IMR-90 (cell line): ENCODE measurements at regions not wholly inside any gene's neighbourhood (a gene's known extent, or its start where the extent isn't known, plus 50 kb on each side); places are given as distances from the start of the nearest gene placed in this dataset.

Experiments used
- ATAC-seq: fragments of 200-7000 bp; cut with Tn5 transposase; 2 replicates; pipeline ENCODE4 v1.9.1; 2020; ENCODE audit warnings: low read depth, mild to moderate bottlenecking, moderate library complexity
- BruUV-seq: library from RNA; stranded (reverse); fragments of 400-500 nt; replicated peaks from 2 replicates; lab custom pipeline; 2021; lab: Mats Ljungman, UMichigan
- CTCF ChIA-PET: fragments of 300-600 bp; formaldehyde crosslinking; extraction: SDS; loops from one replicate; lab custom pipeline; 2021; ENCODE audit warnings: antibody characterized with exemption; lab: Yijun Ruan, JAX
- POLR2A ChIA-PET: fragments of 300-600 bp; sonication (Branson Sonifier 250); formaldehyde crosslinking; loops from one replicate; lab custom pipeline; 2022; ENCODE audit warnings: antibody characterized with exemption; ENCODE audit not compliant: unreplicated experiment; lab: Charles Lee
- DNase-seq: peaks from one replicate; pipeline ENCODE4 v3.0.0; 2013
- H2AFZ ChIP-seq: replicated peaks from 2 replicates; pipeline ENCODE3; 2013; ENCODE audit warnings: low read length, mild to moderate bottlenecking; ENCODE audit not compliant: poor library complexity
- H2AK5ac ChIP-seq: 2 replicates; pipeline ENCODE4 v1.6.1; 2013; ENCODE audit warnings: low read depth, low read length, inconsistent platforms
- H2AK9ac ChIP-seq: replicated peaks from 2 replicates; pipeline ENCODE3; 2013; ENCODE audit warnings: mild to moderate bottlenecking, low read depth, low read length, moderate library complexity; ENCODE audit not compliant: poor library complexity
- H2BK120ac ChIP-seq: 2 replicates; pipeline ENCODE4 v1.6.1; 2013; ENCODE audit warnings: low read depth, low read length, inconsistent platforms
- H2BK15ac ChIP-seq: 3 replicates; pipeline ENCODE4 v1.6.1; 2013; ENCODE audit warnings: low read depth, low read length, inconsistent platforms
- H2BK20ac ChIP-seq: 2 replicates; pipeline ENCODE4 v1.6.1; 2013; ENCODE audit warnings: low read depth, mild to moderate bottlenecking, inconsistent platforms, low read length, moderate library complexity
- H2BK5ac ChIP-seq: 2 replicates; pipeline ENCODE4 v1.6.1; 2013; ENCODE audit warnings: mild to moderate bottlenecking, low read depth, low read length, inconsistent platforms; ENCODE audit not compliant: poor library complexity, severe bottlenecking
- H3K14ac ChIP-seq: replicated peaks from 2 replicates; pipeline ENCODE4 v1.6.1; 2013; ENCODE audit warnings: low read depth, low read length, inconsistent platforms
- H3K18ac ChIP-seq: 2 replicates; pipeline ENCODE4 v1.6.1; 2013; ENCODE audit warnings: low read depth, low read length, control low read depth
- H3K23ac ChIP-seq: 2 replicates; pipeline ENCODE4 v1.6.1; 2013; ENCODE audit warnings: low read depth, low read length, inconsistent platforms
- H3K27ac ChIP-seq: 2 replicates; pipeline ENCODE4 v1.5.1; 2013; ENCODE audit warnings: mild to moderate bottlenecking, control low read depth, low read length; ENCODE audit not compliant: insufficient read depth
- H3K27me3 ChIP-seq: 2 replicates; pipeline ENCODE4 v1.6.1; 2013; ENCODE audit warnings: low read length; ENCODE audit not compliant: control insufficient read depth, insufficient read depth
- H3K36me3 ChIP-seq: 2 replicates; pipeline ENCODE4 v1.6.1; 2013; ENCODE audit warnings: low read length, mixed read lengths; ENCODE audit not compliant: control insufficient read depth, insufficient read depth
- H3K4ac ChIP-seq: 2 replicates; pipeline ENCODE4 v1.6.1; 2013; ENCODE audit warnings: low read depth, low read length, inconsistent platforms
- H3K4me1 ChIP-seq: 2 replicates; pipeline ENCODE4 v1.6.1; 2013; ENCODE audit warnings: low read length, mixed read lengths; ENCODE audit not compliant: control insufficient read depth, insufficient read depth
- H3K4me2 ChIP-seq: 2 replicates; pipeline ENCODE4 v1.6.1; 2013; ENCODE audit warnings: low read depth, mild to moderate bottlenecking, control low read depth, low read length, moderate library complexity
- H3K4me3 ChIP-seq: 2 replicates; pipeline ENCODE4 v1.5.1; 2013; ENCODE audit warnings: low read depth, mild to moderate bottlenecking, control low read depth, low read length, moderate library complexity; ENCODE audit not compliant: insufficient read depth
- H3K56ac ChIP-seq: 2 replicates; pipeline ENCODE4 v1.6.1; 2013; ENCODE audit warnings: low read length, inconsistent platforms; ENCODE audit not compliant: insufficient read depth; ENCODE audit errors: extremely low read depth
- H3K79me1 ChIP-seq, 2 experiments: 2 replicates each; pipeline ENCODE4 v1.6.1; 2013; ENCODE audit warnings: low read length in 2 of 2, inconsistent platforms in 1 of 2, low read depth in 1 of 2
- H3K9ac ChIP-seq: 2 replicates; pipeline ENCODE4 v1.6.1; 2013; ENCODE audit warnings: low read depth, low read length, control low read depth
- H3K9me1 ChIP-seq: 2 replicates; pipeline ENCODE4 v1.6.1; 2013; ENCODE audit warnings: low read length, inconsistent platforms; ENCODE audit not compliant: insufficient read depth
- H3K9me3 ChIP-seq: 2 replicates; pipeline ENCODE4 v1.6.1; 2013; ENCODE audit warnings: low read length; ENCODE audit not compliant: control insufficient read depth, insufficient read depth
- H4K20me1 ChIP-seq: 2 replicates; pipeline ENCODE4 v1.6.1; 2013; ENCODE audit warnings: low read length, inconsistent platforms; ENCODE audit not compliant: insufficient read depth
- H4K5ac ChIP-seq: 2 replicates; pipeline ENCODE4 v1.6.1; 2013; ENCODE audit warnings: mild to moderate bottlenecking, low read depth, low read length, control low read depth
- H4K8ac ChIP-seq, 2 experiments: 2 replicates each; pipeline ENCODE4 v1.6.1; 2013; ENCODE audit warnings: low read depth in 2 of 2, low read length in 2 of 2, control low read depth in 1 of 2, inconsistent platforms in 1 of 2
- H4K91ac ChIP-seq: 2 replicates; pipeline ENCODE4 v1.6.1; 2013; ENCODE audit warnings: low read depth, low read length, inconsistent platforms; ENCODE audit not compliant: insufficient read depth
- CEBPB ChIP-seq: IDR thresholded peaks from 2 replicates; pipeline ENCODE4 v1.6.1; 2012; ENCODE audit warnings: low read depth, low read length, improper control_type of control experiment
- CHD1 ChIP-seq: IDR thresholded peaks from 2 replicates; pipeline ENCODE4 v1.6.1; 2012; ENCODE audit warnings: low read depth, low read length, improper control_type of control experiment
- ELK1 ChIP-seq: fragments of 150-350 bp; IDR thresholded peaks from 2 replicates; pipeline ENCODE4 v1.6.1; 2016; ENCODE audit warnings: low read depth, mild to moderate bottlenecking, low read length, moderate library complexity, borderline replicate concordance
- MAFK ChIP-seq: IDR thresholded peaks from 2 replicates; pipeline ENCODE4 v1.6.1; 2012; ENCODE audit warnings: low read depth, low read length, improper control_type of control experiment
- MAZ ChIP-seq: IDR thresholded peaks from 2 replicates; pipeline ENCODE4 v1.6.1; 2012; ENCODE audit warnings: low read depth, mild to moderate bottlenecking, low read length, improper control_type of control experiment, moderate library complexity, borderline replicate concordance
- dilution Hi-C: fragments of 300-500 bp; cut with HindIII; formaldehyde crosslinking; loops from one replicate; pipeline ENCODE4 v1.14.3; 2018; ENCODE audit warnings: low sequenced_read_pairs; ENCODE audit not compliant: unreplicated experiment
- in situ Hi-C: fragments of 300-500 bp; cut with MboI; formaldehyde crosslinking; loops from 3 replicates; pipeline ENCODE4 v1.14.3; 2019; ENCODE audit warnings: low sequenced_read_pairs, inconsistent platforms, mixed read lengths
- intact Hi-C: fragments of 100-400 bp; cut with micrococcal nuclease; formaldehyde crosslinking; loops from 2 replicates; pipeline ENCODE4 v1.10.0; 2022
- TF ChIP-seq, protein P1 (sequence below): fragments of 150-350 bp; IDR thresholded peaks from 2 replicates; pipeline ENCODE4 v1.6.1; 2017; ENCODE audit warnings: mild to moderate bottlenecking, antibody characterized with exemption, low read length, low read depth

DNA sequence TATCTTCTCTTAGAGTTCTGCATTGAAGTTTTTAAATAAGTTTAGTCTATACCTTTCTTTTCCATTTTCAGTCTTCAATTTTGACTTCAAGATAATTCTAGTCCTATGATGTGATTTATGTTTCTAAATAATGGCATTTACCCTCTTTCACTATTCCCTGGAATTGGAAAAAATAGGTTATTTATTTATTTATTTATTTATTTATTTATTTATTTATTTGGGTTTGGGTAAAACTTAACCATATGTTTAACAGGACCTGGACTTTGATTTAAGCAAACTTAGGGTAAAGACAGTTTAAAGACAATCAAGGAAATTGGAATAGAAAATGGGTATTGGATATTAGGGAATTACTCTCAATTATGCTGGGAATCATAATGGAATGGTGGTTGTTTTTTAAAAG lies 182.1 kb downstream of the RPIA start:
- POLR2A ChIA-PET = no interaction called here
- Histone ChIP-seq H3K4me2 (no peak overlapping the region), H3K9ac (no peak overlapping the region), H3K4ac (no peak overlapping the region), H4K8ac (no peak overlapping the region), H3K27ac (no peak overlapping the region), H3K4me1 (no peaks in the 10 kb centered on the region), H2BK20ac (no peak overlapping the region), H3K9me1 (no peaks in the 10 kb centered on the region), H2BK5ac (no peak overlapping the region), H3K27me3 (peaks cover 2% of the 10 kb centered on the region), H3K79me1 (no peaks in the 10 kb centered on the region), H2AFZ (no peak overlapping the region), H3K9me3 (no peaks in the 10 kb centered on the region), H2AK5ac (no peak overlapping the region), H2BK15ac (no peak overlapping the region), H3K18ac (no peak overlapping the region), H3K14ac (no peak overlapping the region), H3K4me3 (no peak overlapping the region), H3K23ac (no peak overlapping the region), H2AK9ac (no peak overlapping the region), H3K36me3 (no peaks in the 10 kb centered on the region), H2BK120ac (no peak overlapping the region), H4K20me1 (no peaks in the 10 kb centered on the region), H4K91ac (no peak overlapping the region), H4K5ac (no peak overlapping the region), H3K56ac (no peak overlapping the region)
- intact Hi-C loops (loop anchor here (1.0 to 2.0 kb wide), 2 partner anchors 45 to 133 kb away; no protein-coding TSS in a partner anchor), in situ Hi-C loops (no loop called here), dilution Hi-C loops (no loop called here)
- no peak for ATAC-seq
- no TSS peak for BruUV-seq
- DNase-seq = no peak
- CTCF ChIA-PET = interaction anchor here (0.7 kb wide), 2 partner anchors 15 to 58 kb away, joined by 3 read pairs; no protein-coding TSS in a partner anchor
- TF ChIP-seq, protein P1, sequence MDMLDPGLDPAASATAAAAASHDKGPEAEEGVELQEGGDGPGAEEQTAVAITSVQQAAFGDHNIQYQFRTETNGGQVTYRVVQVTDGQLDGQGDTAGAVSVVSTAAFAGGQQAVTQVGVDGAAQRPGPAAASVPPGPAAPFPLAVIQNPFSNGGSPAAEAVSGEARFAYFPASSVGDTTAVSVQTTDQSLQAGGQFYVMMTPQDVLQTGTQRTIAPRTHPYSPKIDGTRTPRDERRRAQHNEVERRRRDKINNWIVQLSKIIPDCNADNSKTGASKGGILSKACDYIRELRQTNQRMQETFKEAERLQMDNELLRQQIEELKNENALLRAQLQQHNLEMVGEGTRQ = no peak
- TF ChIP-seq MAFK (no peak), MAZ (no peak), CHD1 (no peak), ELK1 (no peak), CEBPB (no peak)
